Nephron progenitor cell (in vitro differentiated cells): ENCODE measurements at regions not wholly inside any gene's neighbourhood (a gene's known extent, or its start where the extent isn't known, plus 50 kb on each side); places are given as distances from the start of the nearest gene placed in this dataset.
A peak's percentile ranks its signal among the peaks of the same experiment; 100 is the strongest.

ENCODE experiments used
- DNase-seq: peaks from one replicate; pipeline ENCODE4 v3.0.0; 2021
- H3K27ac Mint-ChIP-seq: 2 replicates; pipeline ENCODE4 v1.8.0; 2021; ENCODE audit warnings: mild to moderate bottlenecking, moderate library complexity, mixed read lengths
- H3K27me3 Mint-ChIP-seq: 2 replicates; pipeline ENCODE4 v1.8.0; 2021; ENCODE audit warnings: mild to moderate bottlenecking, low read depth, mixed read lengths; ENCODE audit not compliant: poor library complexity
- H3K36me3 Mint-ChIP-seq: 2 replicates; pipeline ENCODE4 v1.8.0; 2021; ENCODE audit warnings: low read depth, mixed read lengths
- H3K4me1 Mint-ChIP-seq: 2 replicates; pipeline ENCODE4 v1.8.0; 2021; ENCODE audit warnings: mixed read lengths
- H3K4me3 Mint-ChIP-seq: 2 replicates; pipeline ENCODE4 v1.8.0; 2021; ENCODE audit warnings: mild to moderate bottlenecking, moderate library complexity, mixed read lengths
- H3K9me3 Mint-ChIP-seq: 2 replicates; pipeline ENCODE4 v1.8.0; 2021; ENCODE audit warnings: mild to moderate bottlenecking, moderate library complexity, mixed read lengths
- CTCF ChIP-seq: fragments of 200-600 bp; sonication (generic); IDR thresholded peaks from 2 replicates; pipeline ENCODE4 v1.5.0; 2021; ENCODE audit warnings: antibody characterized with exemption

GRCh38 chr3:197356275-197356674 lies 57.9 kb upstream of the DLG1 start:
- Mint-ChIP-seq H3K27ac (no peak overlapping the region), H3K4me1 (peaks cover 53% of the 10 kb centered on the region), H3K4me3 (no peak overlapping the region), H3K36me3 (peaks cover 21% of the 10 kb centered on the region), H3K9me3 (peaks cover 35% of the 10 kb centered on the region), H3K27me3 (peaks cover 13% of the 10 kb centered on the region)
- no peak for TF ChIP-seq CTCF
- DNase-seq, result no peak

- peak overlapping the region; percentile 62 for H3K27ac Mint-ChIP-seq
- H3K4me3 Mint-ChIP-seq, result peak overlapping the region; percentile 34
- peaks cover 13% of the 10 kb centered on the region for H3K27me3 Mint-ChIP-seq
These were observed 57.3 kb upstream of the DLG1 start for GRCh38 chr3:197355713-197356112.

GRCh38 chr3:197354568-197355001 lies 56.2 kb upstream of the DLG1 start:
- peak overlapping the region; percentile 16 for H3K4me3 Mint-ChIP-seq
- peak; percentile 70 for DNase-seq
- peaks cover 10% of the 10 kb centered on the region for H3K36me3 Mint-ChIP-seq
- H3K4me1 Mint-ChIP-seq, result peaks cover 53% of the 10 kb centered on the region
- peak overlapping the region; percentile 83 for H3K27ac Mint-ChIP-seq
- peaks cover 11% of the 10 kb centered on the region for H3K27me3 Mint-ChIP-seq
- TF ChIP-seq CTCF, result no peak
- peaks cover 19% of the 10 kb centered on the region for H3K9me3 Mint-ChIP-seq

More at GRCh38 chr3:197355713-197356112, 57.3 kb upstream of the DLG1 start:
- Mint-ChIP-seq H3K9me3 (peaks cover 30% of the 10 kb centered on the region), H3K36me3 (peaks cover 15% of the 10 kb centered on the region), H3K4me1 (peaks cover 53% of the 10 kb centered on the region)
- no peak for DNase-seq
- TF ChIP-seq CTCF, result no peak

- H3K27me3 Mint-ChIP-seq, result peaks cover 7% of the 10 kb centered on the region
- no peak for DNase-seq
- peak overlapping the region; percentile 16 for H3K4me3 Mint-ChIP-seq
- no peak for TF ChIP-seq CTCF
- peaks cover 13% of the 10 kb centered on the region for H3K9me3 Mint-ChIP-seq
- H3K36me3 Mint-ChIP-seq, result peaks cover 5% of the 10 kb centered on the region
- H3K27ac Mint-ChIP-seq, result peak overlapping the region; percentile 83
- H3K4me1 Mint-ChIP-seq, result peaks cover 53% of the 10 kb centered on the region
These were observed 55.6 kb upstream of the DLG1 start for GRCh38 chr3:197353867-197354567.

- Mint-ChIP-seq H3K27ac (no peak overlapping the region), H3K36me3 (no peaks in the 10 kb centered on the region), H3K4me3 (no peak overlapping the region), H3K27me3 (peaks cover 7% of the 10 kb centered on the region), H3K4me1 (peaks cover 53% of the 10 kb centered on the region), H3K9me3 (peaks cover 5% of the 10 kb centered on the region)
- no peak for DNase-seq
- TF ChIP-seq CTCF, result no peak
These were observed 54.8 kb upstream of the DLG1 start for GRCh38 chr3:197353001-197353866.
